ES-I3 (cell line): ENCODE measurements at regions not wholly inside any gene's neighbourhood (a gene's known extent, or its start where the extent isn't known, plus 50 kb on each side); places are given as distances from the start of the nearest gene placed in this dataset.
"Not testable (repeated sequence)": the region's sequence is repeated elsewhere in the genome, so short reads cannot be mapped to it uniquely, and the experiment has no call there.

Source experiments
- H3K36me3 ChIP-seq: 2 replicates; pipeline ENCODE4 v1.6.1; 2013; ENCODE audit warnings: mild to moderate bottlenecking, low read length, control low read depth, moderate library complexity; ENCODE audit not compliant: insufficient read depth
- H3K4me1 ChIP-seq: 2 replicates; pipeline ENCODE4 v1.6.1; 2013; ENCODE audit warnings: mild to moderate bottlenecking, control low read depth, low read length; ENCODE audit not compliant: insufficient read depth
- H3K9ac ChIP-seq: 2 replicates; pipeline ENCODE4 v1.6.1; 2013; ENCODE audit warnings: low read depth, mild to moderate bottlenecking, low read length, moderate library complexity
- H3K9me3 ChIP-seq: 2 replicates; pipeline ENCODE4 v1.6.1; 2013; ENCODE audit warnings: mild to moderate bottlenecking, low read length, moderate library complexity; ENCODE audit not compliant: control insufficient read depth, insufficient read depth

- no peaks in the 10 kb centered on the region for H3K36me3 ChIP-seq
- no peak overlapping the region for H3K9ac ChIP-seq
- no peaks in the 10 kb centered on the region for H3K9me3 ChIP-seq
- H3K4me1 ChIP-seq = no peaks in the 10 kb centered on the region
Measured at GRCh38 chr5:167063116-167063515, 1228.3 kb upstream of the WWC1 start.

- Histone ChIP-seq H3K4me1 (no peaks in the 10 kb centered on the region), H3K9ac (no peak overlapping the region), H3K36me3 (no peaks in the 10 kb centered on the region), H3K9me3 (no peaks in the 10 kb centered on the region)
Measured at GRCh38 chr5:167063788-167064187, 1227.7 kb upstream of the WWC1 start.

- no peak overlapping the region for H3K9ac ChIP-seq
- no peaks in the 10 kb centered on the region for H3K36me3 ChIP-seq
- H3K9me3 ChIP-seq = no peaks in the 10 kb centered on the region
- no peaks in the 10 kb centered on the region for H3K4me1 ChIP-seq
Measured at GRCh38 chr5:167064198-167064776, 1227.2 kb upstream of the WWC1 start.

- no peaks in the 10 kb centered on the region for H3K36me3 ChIP-seq
- no peaks in the 10 kb centered on the region for H3K4me1 ChIP-seq
- no peak overlapping the region for H3K9ac ChIP-seq
- no peaks in the 10 kb centered on the region for H3K9me3 ChIP-seq
Measured at GRCh38 chr5:167065794-167066193, 1225.7 kb upstream of the WWC1 start.

GRCh38 chr5:167071981-167072610 is 1219.3 kb upstream of the WWC1 start:
- H3K4me1 ChIP-seq = no peaks in the 10 kb centered on the region

GRCh38 chr5:167081561-167081960 is 1209.9 kb upstream of the WWC1 start:
- Histone ChIP-seq H3K36me3 (no peaks in the 10 kb centered on the region), H3K4me1 (no peaks in the 10 kb centered on the region), H3K9ac (no peak overlapping the region), H3K9me3 (no peaks in the 10 kb centered on the region)

More at GRCh38 chr5:167071981-167072610, 1219.3 kb upstream of the WWC1 start:
- Histone ChIP-seq H3K9me3 (no peaks in the 10 kb centered on the region), H3K36me3 (no peaks in the 10 kb centered on the region), H3K9ac (no peak overlapping the region)

GRCh38 chr5:167096816-167097215 is 1194.6 kb upstream of the WWC1 start:
- Histone ChIP-seq H3K9me3 (no peaks in the 10 kb centered on the region), H3K36me3 (no peaks in the 10 kb centered on the region), H3K9ac (no peak overlapping the region), H3K4me1 (no peaks in the 10 kb centered on the region)

GRCh38 chr5:167104351-167104750 is 1187.1 kb upstream of the WWC1 start:
- Histone ChIP-seq H3K36me3 (no peaks in the 10 kb centered on the region), H3K4me1 (no peaks in the 10 kb centered on the region), H3K9ac (no peak overlapping the region)

GRCh38 chr5:167105941-167106340 is 1185.5 kb upstream of the WWC1 start:
- Histone ChIP-seq H3K4me1 (no peaks in the 10 kb centered on the region), H3K9me3 (no peaks in the 10 kb centered on the region), H3K9ac (no peak overlapping the region), H3K36me3 (no peaks in the 10 kb centered on the region)

More at GRCh38 chr5:167104351-167104750, 1187.1 kb upstream of the WWC1 start:
- H3K9me3 ChIP-seq = no peaks in the 10 kb centered on the region

- Histone ChIP-seq H3K4me1 (no peaks in the 10 kb centered on the region), H3K36me3 (no peaks in the 10 kb centered on the region), H3K9ac (no peak overlapping the region), H3K9me3 (no peaks in the 10 kb centered on the region)
Measured at GRCh38 chr5:167107684-167108083, 1183.8 kb upstream of the WWC1 start.

- H3K36me3 ChIP-seq, H3K9ac ChIP-seq, H3K4me1 ChIP-seq, H3K9me3 ChIP-seq: not testable (repeated sequence)
Measured at GRCh38 chr5:167108266-167108665, 1183.2 kb upstream of the WWC1 start.

GRCh38 chr5:167112556-167112955 is 1178.9 kb upstream of the WWC1 start:
- H3K9me3 ChIP-seq = no peaks in the 10 kb centered on the region
- no peak overlapping the region for H3K9ac ChIP-seq
- H3K4me1 ChIP-seq = no peaks in the 10 kb centered on the region
- H3K36me3 ChIP-seq = no peaks in the 10 kb centered on the region

- Histone ChIP-seq H3K36me3 (no peaks in the 10 kb centered on the region), H3K9ac (no peak overlapping the region), H3K9me3 (no peaks in the 10 kb centered on the region), H3K4me1 (no peaks in the 10 kb centered on the region)
Measured at GRCh38 chr5:167122267-167122666, 1169.2 kb upstream of the WWC1 start.

GRCh38 chr5:167123126-167123525 is 1168.3 kb upstream of the WWC1 start:
- Histone ChIP-seq H3K9me3 (no peaks in the 10 kb centered on the region), H3K36me3 (no peaks in the 10 kb centered on the region), H3K4me1 (no peaks in the 10 kb centered on the region; the same call in 1 of the 2 replicates), H3K9ac (no peak overlapping the region)

GRCh38 chr5:167128581-167128980 is 1162.9 kb upstream of the WWC1 start:
- no peaks in the 10 kb centered on the region for H3K9me3 ChIP-seq
- no peak overlapping the region for H3K9ac ChIP-seq
- H3K36me3 ChIP-seq = no peaks in the 10 kb centered on the region
- no peaks in the 10 kb centered on the region; the same call in 1 of the 2 replicates for H3K4me1 ChIP-seq
